HPDE6-E6E7 (cell line): ENCODE measurements at regions not wholly inside any gene's neighbourhood (a gene's known extent, or its start where the extent isn't known, plus 50 kb on each side); places are given as distances from the start of the nearest gene placed in this dataset.
"Not testable (repeated sequence)": the region's sequence is repeated elsewhere in the genome, so short reads cannot be mapped to it uniquely, and the experiment has no call there.

Experiments used
- DNase-seq: peaks from one replicate; pipeline ENCODE4 v3.0.0; 2011; ENCODE audit warnings: missing footprints; ENCODE audit errors: extremely low spot score

- DNase-seq, result no peak
Observed at GRCh38 chr1:70819785-70820184, 227.8 kb downstream of the PTGER3 start.

- no peak for DNase-seq
Observed at GRCh38 chr1:70820396-70820795, 227.2 kb downstream of the PTGER3 start.

GRCh38 chr1:70820995-70821394 is 226.6 kb downstream of the PTGER3 start:
- DNase-seq, result no peak

- DNase-seq, result no peak
Observed at GRCh38 chr1:70826428-70826827, 221.2 kb downstream of the PTGER3 start.

GRCh38 chr1:70827030-70827429 is 220.6 kb downstream of the PTGER3 start:
- no peak for DNase-seq

GRCh38 chr1:70828177-70828576 is 219.4 kb downstream of the PTGER3 start:
- DNase-seq, result no peak

- DNase-seq, result not testable (repeated sequence)
Observed at GRCh38 chr1:70834365-70834764, 213.3 kb downstream of the PTGER3 start.

GRCh38 chr1:70836456-70836855 is 211.2 kb downstream of the PTGER3 start:
- no peak for DNase-seq

GRCh38 chr1:70840260-70840953 is 207.2 kb downstream of the PTGER3 start:
- DNase-seq, result no peak

- no peak for DNase-seq
Observed at GRCh38 chr1:70842562-70842961, 205.1 kb downstream of the PTGER3 start.

- DNase-seq, result no peak
Observed at GRCh38 chr1:70843452-70843851, 204.2 kb downstream of the PTGER3 start.

- no peak for DNase-seq
Observed at GRCh38 chr1:70847013-70847412, 200.6 kb downstream of the PTGER3 start.

- no peak for DNase-seq
Observed at GRCh38 chr1:70855203-70855602, 192.4 kb downstream of the PTGER3 start.

GRCh38 chr1:70856201-70856600 is 191.4 kb downstream of the PTGER3 start:
- DNase-seq, result no peak

- DNase-seq, result no peak
Observed at GRCh38 chr1:70863239-70863638, 184.4 kb downstream of the PTGER3 start.

- DNase-seq, result no peak
Observed at GRCh38 chr1:70864302-70864701, 183.3 kb downstream of the PTGER3 start.

- DNase-seq, result no peak
Observed at GRCh38 chr1:70866542-70867264, 180.9 kb downstream of the PTGER3 start.

- DNase-seq, result no peak
Observed at GRCh38 chr1:70871790-70872189, 175.8 kb downstream of the PTGER3 start.

GRCh38 chr1:70874063-70874462 is 173.6 kb downstream of the PTGER3 start:
- no peak for DNase-seq

GRCh38 chr1:70874818-70875217 is 172.8 kb downstream of the PTGER3 start:
- DNase-seq, result no peak

- DNase-seq, result no peak
Observed at GRCh38 chr1:70877343-70877742, 170.3 kb downstream of the PTGER3 start.

- no peak for DNase-seq
Observed at GRCh38 chr1:70887936-70888335, 159.7 kb downstream of the PTGER3 start.

GRCh38 chr1:70888722-70889121 is 158.9 kb downstream of the PTGER3 start:
- DNase-seq, result no peak
